ENCODE measurements at regions not wholly inside any gene's neighbourhood (a gene's known extent, or its start where the extent isn't known, plus 50 kb on each side); places are given as distances from the start of the nearest gene placed in this dataset.

DNA sequence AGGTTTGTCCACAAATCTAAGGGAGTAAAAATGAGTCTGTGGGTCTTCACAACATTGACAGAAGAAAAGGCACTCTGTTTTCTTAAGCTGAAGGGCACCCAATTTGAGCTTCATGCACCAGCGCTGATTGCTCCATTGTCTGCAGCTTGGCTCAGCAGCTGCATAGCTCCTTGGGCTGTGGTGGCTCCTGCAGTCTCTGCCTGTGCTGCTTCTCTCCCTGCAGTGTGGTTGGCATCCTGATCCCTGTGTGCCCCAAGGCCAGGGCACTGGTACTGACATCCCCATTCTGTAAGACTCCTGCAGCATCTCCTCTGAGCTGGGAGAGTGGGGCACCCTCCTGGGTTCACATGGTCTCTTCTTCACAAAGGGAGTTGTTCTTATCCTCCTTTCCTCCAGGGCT lies 83.2 kb upstream of the B3GAT2 start:
- no peak for DNase-seq (ENCODE audit: low spot score in 2 of 2)
- Histone ChIP-seq H3K4me1 (no peaks in the 10 kb centered on the region), H3K4me3 (no peak overlapping the region), H3K9me3 (no peaks in the 10 kb centered on the region), H3K36me3 (replicated peaks) (no peaks in the 10 kb centered on the region), H3K27me3 (ENCODE audit: low read depth) (peaks cover 11% of the 10 kb centered on the region)
- in situ Hi-C loops (cut with MboI; ENCODE audit: low sequenced_read_pairs): no loop called here

DNA sequence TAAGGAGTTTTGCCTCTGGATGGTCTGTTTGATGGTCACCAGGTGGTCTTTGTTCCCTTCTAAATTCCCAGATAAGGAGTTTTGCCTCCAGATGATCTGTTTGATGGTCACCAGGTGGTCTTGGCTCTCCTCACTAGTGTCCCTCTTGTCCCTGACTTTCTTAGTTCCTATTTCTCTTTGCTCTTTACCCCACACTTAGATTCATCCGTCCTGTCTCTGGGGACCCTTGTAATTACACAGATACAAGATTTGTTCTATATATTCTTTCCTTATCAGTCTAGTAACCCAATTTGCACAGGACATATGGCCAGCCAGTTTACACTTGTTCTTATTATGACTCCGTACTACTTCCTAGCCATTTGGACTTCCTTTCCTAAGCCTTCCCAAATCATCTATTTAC lies 84.0 kb upstream of the B3GAT2 start:
- H3K36me3 ChIP-seq (replicated peaks): no peaks in the 10 kb centered on the region
- no peak overlapping the region for H3K4me3 ChIP-seq
- in situ Hi-C loops (cut with MboI; ENCODE audit: low sequenced_read_pairs): no loop called here
- DNase-seq (ENCODE audit: low spot score in 2 of 2): no peak
- H3K4me1 ChIP-seq: no peaks in the 10 kb centered on the region
- no peaks in the 10 kb centered on the region for H3K9me3 ChIP-seq
- H3K27me3 ChIP-seq (ENCODE audit: low read depth): peaks cover 11% of the 10 kb centered on the region

GRCh38 chr6:71043902-71044301 lies 87.0 kb upstream of the B3GAT2 start:
- in situ Hi-C loops (cut with MboI; ENCODE audit: low sequenced_read_pairs): no loop called here
- Histone ChIP-seq H3K4me1 (no peaks in the 10 kb centered on the region), H3K9me3 (no peaks in the 10 kb centered on the region), H3K4me3 (no peak overlapping the region), H3K27me3 (ENCODE audit: low read depth) (peaks cover 10% of the 10 kb centered on the region), H3K36me3 (replicated peaks) (no peaks in the 10 kb centered on the region)
- no peak for DNase-seq (ENCODE audit: low spot score in 2 of 2)

GRCh38 chr6:71044753-71045152 lies 87.9 kb upstream of the B3GAT2 start:
- Histone ChIP-seq H3K4me1 (no peaks in the 10 kb centered on the region), H3K27me3 (ENCODE audit: low read depth) (peaks cover 2% of the 10 kb centered on the region; the same call in 1 of the 2 replicates), H3K9me3 (no peaks in the 10 kb centered on the region), H3K36me3 (replicated peaks) (no peaks in the 10 kb centered on the region), H3K4me3 (no peak overlapping the region)
- DNase-seq (ENCODE audit: low spot score in 2 of 2): no peak
- in situ Hi-C loops (cut with MboI; ENCODE audit: low sequenced_read_pairs): no loop called here

GRCh38 chr6:71045296-71045695 lies 88.4 kb upstream of the B3GAT2 start:
- Histone ChIP-seq H3K4me1 (no peaks in the 10 kb centered on the region), H3K9me3 (no peaks in the 10 kb centered on the region), H3K36me3 (replicated peaks) (no peaks in the 10 kb centered on the region), H3K4me3 (no peak overlapping the region), H3K27me3 (ENCODE audit: low read depth) (no peaks in the 10 kb centered on the region; the same call in 1 of the 2 replicates)
- no peak for DNase-seq (ENCODE audit: low spot score in 2 of 2)
- in situ Hi-C loops (cut with MboI; ENCODE audit: low sequenced_read_pairs): no loop called here

- H3K9me3 ChIP-seq: no peaks in the 10 kb centered on the region
- no peak overlapping the region for H3K4me3 ChIP-seq
- in situ Hi-C loops (cut with MboI; ENCODE audit: low sequenced_read_pairs): no loop called here
- H3K36me3 ChIP-seq (replicated peaks): no peaks in the 10 kb centered on the region
- DNase-seq (ENCODE audit: low spot score in 2 of 2): no peak
- H3K27me3 ChIP-seq (ENCODE audit: low read depth): no peaks in the 10 kb centered on the region
- no peaks in the 10 kb centered on the region for H3K4me1 ChIP-seq
These were observed 90.6 kb upstream of the B3GAT2 start for GRCh38 chr6:71047417-71047816.

DNA sequence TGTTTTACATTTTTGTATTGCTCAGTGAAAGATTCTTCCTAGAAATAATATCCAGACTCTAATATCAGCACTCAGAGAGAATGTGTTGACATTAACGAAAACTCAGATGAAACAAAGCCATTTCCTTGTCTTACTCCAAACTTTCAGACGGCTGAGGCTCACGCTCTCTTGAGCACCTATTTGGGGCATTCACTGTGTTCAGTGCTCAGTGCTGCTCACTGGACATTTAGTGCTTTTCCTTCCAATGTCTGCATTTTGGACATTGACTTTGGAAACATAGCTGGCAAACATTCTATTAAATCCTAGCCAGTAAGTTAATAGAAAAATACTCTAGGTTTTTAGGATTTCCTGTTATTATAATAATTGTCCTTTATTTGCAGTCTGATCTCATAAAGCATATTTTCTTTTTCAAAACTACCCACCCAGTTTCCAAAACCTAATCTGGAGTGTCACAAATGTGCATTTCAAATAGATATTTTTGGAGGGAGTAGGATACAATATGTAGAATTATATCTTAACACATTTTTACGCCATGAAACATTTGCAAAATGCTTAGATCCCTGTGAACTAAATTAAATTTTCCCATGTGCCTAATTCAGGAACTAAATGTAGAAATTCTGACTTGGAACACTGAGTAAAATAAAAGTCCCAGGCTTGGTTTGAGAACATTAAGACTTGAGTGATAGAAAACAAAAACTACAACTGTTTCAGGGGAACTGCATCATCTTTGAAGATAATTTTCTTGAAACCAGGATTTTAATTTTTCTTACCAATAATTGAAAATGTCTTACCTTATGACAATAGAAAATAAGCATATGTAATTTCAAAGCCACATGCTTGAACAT lies 91.7 kb upstream of the B3GAT2 start:
- H3K9me3 ChIP-seq: no peaks in the 10 kb centered on the region

DNA sequence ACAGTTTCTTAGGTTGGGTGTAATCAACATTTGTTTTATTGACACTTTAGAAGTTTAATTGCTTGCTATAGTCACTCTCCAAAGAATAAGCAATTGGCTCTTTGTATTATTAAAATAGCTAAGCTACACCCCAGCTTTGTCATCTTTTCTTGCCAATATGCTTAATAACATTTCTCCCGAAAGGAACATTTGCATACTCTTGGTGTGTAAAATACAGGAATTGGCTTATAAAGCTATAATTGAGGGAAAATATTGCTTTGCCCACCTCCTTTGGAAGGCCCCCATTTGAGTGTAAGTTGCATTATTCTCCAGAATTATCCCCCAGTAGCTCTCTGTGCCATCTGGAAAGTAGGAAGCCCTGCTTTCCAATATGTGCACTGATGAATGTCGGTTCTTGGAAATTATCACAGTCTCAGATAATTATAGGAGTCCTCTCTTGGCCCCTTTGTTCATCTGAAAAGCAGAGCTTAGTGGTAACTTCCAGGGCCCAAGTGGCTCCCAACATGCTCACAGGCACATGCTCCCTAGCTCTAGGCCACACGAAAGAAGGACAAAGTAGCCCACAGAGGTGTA lies 92.4 kb upstream of the B3GAT2 start:
- in situ Hi-C loops (cut with MboI; ENCODE audit: low sequenced_read_pairs): no loop called here
- DNase-seq (ENCODE audit: low spot score in 2 of 2): no peak
- Histone ChIP-seq H3K4me1 (no peaks in the 10 kb centered on the region), H3K4me3 (no peak overlapping the region), H3K9me3 (no peaks in the 10 kb centered on the region), H3K27me3 (ENCODE audit: low read depth) (peaks cover 3% of the 10 kb centered on the region; the same call in 1 of the 2 replicates), H3K36me3 (replicated peaks) (no peaks in the 10 kb centered on the region)

More for the DNA sequence above, 91.7 kb upstream of the B3GAT2 start:
- Histone ChIP-seq H3K36me3 (replicated peaks) (no peaks in the 10 kb centered on the region), H3K4me3 (no peak overlapping the region), H3K27me3 (ENCODE audit: low read depth) (peaks cover 3% of the 10 kb centered on the region; the same call in 1 of the 2 replicates), H3K4me1 (no peaks in the 10 kb centered on the region)
- no peak for DNase-seq (ENCODE audit: low spot score in 2 of 2)
- in situ Hi-C loops (cut with MboI; ENCODE audit: low sequenced_read_pairs): no loop called here

DNA sequence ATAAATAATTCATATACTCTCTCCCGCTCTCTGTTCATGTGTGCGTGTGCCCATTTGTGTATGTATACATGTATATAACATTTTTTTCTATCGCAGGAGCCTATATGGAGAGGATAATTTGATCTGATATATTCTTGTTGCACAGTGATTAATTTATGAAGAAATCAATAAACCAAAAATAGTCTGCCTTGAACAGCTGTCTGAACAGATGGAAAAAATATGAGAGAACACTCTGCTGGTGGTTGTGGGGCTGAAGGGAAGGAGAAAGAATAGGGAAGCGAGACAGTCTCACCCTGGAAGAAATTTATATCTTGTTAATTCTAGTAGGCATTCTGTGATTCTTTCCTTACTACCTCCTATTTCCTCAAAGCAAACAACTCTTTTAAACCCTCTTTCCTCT lies 96.6 kb upstream of the B3GAT2 start:
- Histone ChIP-seq H3K9me3 (no peaks in the 10 kb centered on the region), H3K36me3 (replicated peaks) (no peaks in the 10 kb centered on the region), H3K4me3 (no peak overlapping the region), H3K27me3 (ENCODE audit: low read depth) (peaks cover 3% of the 10 kb centered on the region), H3K4me1 (no peaks in the 10 kb centered on the region)
- in situ Hi-C loops (cut with MboI; ENCODE audit: low sequenced_read_pairs): no loop called here
- DNase-seq (ENCODE audit: low spot score in 2 of 2): no peak

GRCh38 chr6:71056656-71057055 lies 99.8 kb upstream of the B3GAT2 start:
- Histone ChIP-seq H3K4me3 (no peak overlapping the region), H3K9me3 (no peaks in the 10 kb centered on the region), H3K36me3 (replicated peaks) (no peaks in the 10 kb centered on the region), H3K4me1 (no peaks in the 10 kb centered on the region), H3K27me3 (ENCODE audit: low read depth) (peaks cover 3% of the 10 kb centered on the region)
- no peak for DNase-seq (ENCODE audit: low spot score in 2 of 2)
- in situ Hi-C loops (cut with MboI; ENCODE audit: low sequenced_read_pairs): no loop called here

GRCh38 chr6:71066153-71066552 lies 109.3 kb upstream of the B3GAT2 start:
- H3K27me3 ChIP-seq (ENCODE audit: low read depth): peaks cover 2% of the 10 kb centered on the region; the same call in 1 of the 2 replicates
- in situ Hi-C loops (cut with MboI; ENCODE audit: low sequenced_read_pairs): no loop called here
- H3K4me1 ChIP-seq: no peaks in the 10 kb centered on the region
- no peaks in the 10 kb centered on the region for H3K9me3 ChIP-seq
- no peaks in the 10 kb centered on the region for H3K36me3 ChIP-seq (replicated peaks)
- DNase-seq (ENCODE audit: low spot score in 2 of 2): no peak
- no peak overlapping the region for H3K4me3 ChIP-seq

GRCh38 chr6:71067816-71068215 lies 111.0 kb upstream of the B3GAT2 start:
- no peaks in the 10 kb centered on the region for H3K9me3 ChIP-seq
- in situ Hi-C loops (cut with MboI; ENCODE audit: low sequenced_read_pairs): no loop called here
- peaks cover 2% of the 10 kb centered on the region; the same call in 1 of the 2 replicates for H3K27me3 ChIP-seq (ENCODE audit: low read depth)
- no peaks in the 10 kb centered on the region for H3K36me3 ChIP-seq (replicated peaks)
- no peaks in the 10 kb centered on the region for H3K4me1 ChIP-seq
- H3K4me3 ChIP-seq: no peak overlapping the region
- DNase-seq (ENCODE audit: low spot score in 2 of 2): no peak

DNA sequence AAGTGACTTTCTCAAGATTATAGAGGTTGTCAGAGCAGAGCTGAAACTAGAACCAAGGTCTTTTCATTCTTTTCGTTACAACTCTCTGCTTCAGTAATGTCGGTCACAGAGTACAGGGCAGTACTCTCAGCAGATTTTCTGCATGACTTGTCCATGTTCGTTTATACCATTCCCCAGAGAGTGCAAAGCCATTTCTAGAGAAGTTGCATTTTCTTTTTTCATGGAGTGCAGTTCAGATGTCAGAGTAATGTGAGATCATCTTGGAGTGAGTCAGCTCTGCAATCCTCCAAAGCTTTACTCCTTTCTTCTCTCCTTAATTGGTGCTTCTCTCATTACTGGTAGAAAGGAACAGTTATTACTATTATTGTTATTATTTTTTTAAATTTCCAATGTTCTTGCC lies 115.6 kb upstream of the B3GAT2 start:
- Histone ChIP-seq H3K4me3 (no peak overlapping the region), H3K36me3 (replicated peaks) (no peaks in the 10 kb centered on the region), H3K9me3 (no peaks in the 10 kb centered on the region), H3K27me3 (ENCODE audit: low read depth) (peaks cover 2% of the 10 kb centered on the region; the same call in 1 of the 2 replicates), H3K4me1 (no peaks in the 10 kb centered on the region)
- in situ Hi-C loops (cut with MboI; ENCODE audit: low sequenced_read_pairs): no loop called here
- no peak for DNase-seq (ENCODE audit: low spot score in 2 of 2)

DNA sequence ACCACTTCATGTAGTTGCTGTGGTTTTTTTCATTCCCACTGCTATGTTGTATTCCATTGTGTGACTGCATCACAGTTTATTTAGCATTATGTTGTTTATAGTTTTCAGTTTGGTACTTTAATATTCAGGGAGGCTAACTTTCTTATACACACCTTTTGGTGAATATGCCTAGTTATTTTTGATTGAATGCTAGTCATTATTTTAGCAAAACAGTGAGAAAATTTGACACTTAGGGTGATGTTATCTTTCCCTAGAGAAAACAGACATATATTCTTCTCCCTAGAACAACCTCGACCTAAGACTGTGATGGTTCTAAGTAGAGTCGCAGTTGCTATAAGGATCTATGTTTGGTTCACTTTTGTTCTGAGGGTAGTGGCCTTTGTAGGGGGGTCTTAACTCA lies 120.8 kb upstream of the B3GAT2 start:
- no peak for DNase-seq (ENCODE audit: low spot score in 2 of 2)
- H3K4me3 ChIP-seq: no peak overlapping the region
- in situ Hi-C loops (cut with MboI; ENCODE audit: low sequenced_read_pairs): no loop called here
- no peaks in the 10 kb centered on the region for H3K9me3 ChIP-seq
- H3K4me1 ChIP-seq: no peaks in the 10 kb centered on the region
- peaks cover 6% of the 10 kb centered on the region; the same call in 1 of the 2 replicates for H3K27me3 ChIP-seq (ENCODE audit: low read depth)
- no peaks in the 10 kb centered on the region for H3K36me3 ChIP-seq (replicated peaks)
